Neural progenitor cell (in vitro differentiated cells): ENCODE measurements at regions not wholly inside any gene's neighbourhood (a gene's known extent, or its start where the extent isn't known, plus 50 kb on each side); places are given as distances from the start of the nearest gene placed in this dataset.

Source experiments
- DNase-seq: peaks from one replicate; pipeline ENCODE4 v3.0.0-alpha.2; 2016; ENCODE audit warnings: low spot score
- H2AFZ ChIP-seq: fragments of 200-600 bp; sonication (generic); replicated peaks from 2 replicates; pipeline ENCODE4 v1.6.1; 2016; ENCODE audit warnings: antibody characterized with exemption
- H3F3A ChIP-seq: fragments of 200-600 bp; sonication (generic); 2 replicates; pipeline ENCODE4 v1.6.1; 2016; ENCODE audit warnings: antibody characterized with exemption, low read depth
- H3K27ac ChIP-seq: fragments of 200-600 bp; sonication (generic); 2 replicates; pipeline ENCODE4 v1.5.1; 2016; ENCODE audit warnings: mild to moderate bottlenecking
- H3K27me3 ChIP-seq: fragments of 200-600 bp; sonication (generic); 2 replicates; pipeline ENCODE4 v1.6.1; 2016; ENCODE audit warnings: mild to moderate bottlenecking, moderate library complexity
- H3K36me3 ChIP-seq: fragments of 200-600 bp; sonication (generic); 2 replicates; pipeline ENCODE4 v1.5.1; 2016
- H3K4me1 ChIP-seq: fragments of 200-600 bp; sonication (generic); 2 replicates; pipeline ENCODE4 v1.6.1; 2016; ENCODE audit warnings: mixed run types
- H3K4me2 ChIP-seq: fragments of 200-600 bp; sonication (generic); 2 replicates; pipeline ENCODE4 v1.6.1; 2016
- H3K4me3 ChIP-seq: fragments of 200-600 bp; sonication (generic); 2 replicates; pipeline ENCODE4 v1.5.1; 2016
- H3K79me2 ChIP-seq: fragments of 200-600 bp; sonication (generic); 2 replicates; pipeline ENCODE4 v1.6.1; 2016; ENCODE audit warnings: low read depth
- H3K9ac ChIP-seq: fragments of 200-600 bp; sonication (generic); 2 replicates; pipeline ENCODE4 v1.6.1; 2016
- H3K9me3 ChIP-seq: fragments of 200-600 bp; sonication (generic); 2 replicates; pipeline ENCODE4 v1.5.1; 2016; ENCODE audit warnings: low read depth
- H4K20me1 ChIP-seq: fragments of 200-600 bp; sonication (generic); 2 replicates; pipeline ENCODE4 v1.6.1; 2016; ENCODE audit warnings: low read depth
- H3K27ac Mint-ChIP-seq: 3 replicates; pipeline ENCODE4 v1.8.0; 2021; ENCODE audit warnings: mixed read lengths
- H3K27me3 Mint-ChIP-seq: 2 replicates; pipeline ENCODE4 v1.8.0; 2022; ENCODE audit warnings: low read depth, mild to moderate bottlenecking, inconsistent platforms, moderate library complexity, mixed read lengths; ENCODE audit not compliant: insufficient read depth
- H3K36me3 Mint-ChIP-seq: 3 replicates; pipeline ENCODE4 v1.8.0; 2021; ENCODE audit warnings: mixed read lengths
- H3K4me1 Mint-ChIP-seq: 3 replicates; pipeline ENCODE4 v1.8.0; 2021; ENCODE audit warnings: mixed read lengths
- H3K4me3 Mint-ChIP-seq: 3 replicates; pipeline ENCODE4 v1.8.0; 2021; ENCODE audit warnings: mild to moderate bottlenecking, moderate library complexity, mixed read lengths
- H3K9me3 Mint-ChIP-seq: 3 replicates; pipeline ENCODE4 v1.8.0; 2020; ENCODE audit warnings: mixed read lengths
- CTCF ChIP-seq: fragments of 200-600 bp; sonication (generic); IDR thresholded peaks from 2 replicates; pipeline ENCODE4 v1.5.1; 2017; ENCODE audit warnings: antibody characterized with exemption, mild to moderate bottlenecking
- EZH2 ChIP-seq: fragments of 200-600 bp; sonication (generic); IDR thresholded peaks from 2 replicates; pipeline ENCODE4 v1.6.1; 2017; ENCODE audit warnings: antibody characterized with exemption, mild to moderate bottlenecking, moderate library complexity
- EZH2phosphoT487 ChIP-seq: fragments of 200-600 bp; sonication (generic); IDR thresholded peaks from 2 replicates; pipeline ENCODE4 v1.6.1; 2017; ENCODE audit warnings: antibody characterized with exemption

- no peak overlapping the region for H3K4me2 ChIP-seq
- H3K27ac Mint-ChIP-seq = no peak overlapping the region
- peaks cover 16% of the 10 kb centered on the region for H3K4me1 Mint-ChIP-seq
These were observed 396.9 kb upstream of the ADGRB3 start for GRCh38 chr6:68238097-68238601.

GRCh38 chr6:68237205-68237604 is 397.9 kb upstream of the ADGRB3 start:
- TF ChIP-seq CTCF (no peak), EZH2 (no peak), EZH2phosphoT487 (no peak)
- Mint-ChIP-seq H3K4me3 (no peak overlapping the region), H3K4me1 (peaks cover 16% of the 10 kb centered on the region), H3K27me3 (peaks cover 2% of the 10 kb centered on the region), H3K36me3 (no peaks in the 10 kb centered on the region), H3K27ac (no peak overlapping the region), H3K9me3 (no peaks in the 10 kb centered on the region)
- no peaks in the 10 kb centered on the region for H3K9me3 ChIP-seq
- peaks cover 1% of the 10 kb centered on the region for H3K4me1 ChIP-seq
- no peaks in the 10 kb centered on the region for H3K36me3 ChIP-seq
- H2AFZ ChIP-seq = no peak overlapping the region
- H3F3A ChIP-seq = no peaks in the 10 kb centered on the region
- no peaks in the 10 kb centered on the region for H3K79me2 ChIP-seq
- no peak for DNase-seq
- H3K27me3 ChIP-seq = no peaks in the 10 kb centered on the region
- no peak overlapping the region for H3K9ac ChIP-seq
- H3K27ac ChIP-seq = no peak overlapping the region
- no peaks in the 10 kb centered on the region for H4K20me1 ChIP-seq
- no peak overlapping the region for H3K4me2 ChIP-seq
- no peak overlapping the region for H3K4me3 ChIP-seq

More at GRCh38 chr6:68238097-68238601, 396.9 kb upstream of the ADGRB3 start:
- H4K20me1 ChIP-seq = no peaks in the 10 kb centered on the region
- no peak overlapping the region for H3K27ac ChIP-seq
- Mint-ChIP-seq H3K9me3 (no peaks in the 10 kb centered on the region), H3K4me3 (no peak overlapping the region), H3K36me3 (no peaks in the 10 kb centered on the region), H3K27me3 (peaks cover 2% of the 10 kb centered on the region)
- no peak overlapping the region for H3K9ac ChIP-seq
- H2AFZ ChIP-seq = no peak overlapping the region
- H3K36me3 ChIP-seq = no peaks in the 10 kb centered on the region
- no peak for TF ChIP-seq EZH2
- no peak for TF ChIP-seq EZH2phosphoT487
- TF ChIP-seq CTCF = no peak
- no peaks in the 10 kb centered on the region for H3K9me3 ChIP-seq
- no peak overlapping the region for H3K4me3 ChIP-seq
- H3K79me2 ChIP-seq = no peaks in the 10 kb centered on the region
- H3F3A ChIP-seq = no peaks in the 10 kb centered on the region
- no peaks in the 10 kb centered on the region for H3K4me1 ChIP-seq
- DNase-seq = no peak
- H3K27me3 ChIP-seq = no peaks in the 10 kb centered on the region

- TF ChIP-seq EZH2 (no peak), CTCF (no peak), EZH2phosphoT487 (no peak)
- H3K27me3 ChIP-seq = no peaks in the 10 kb centered on the region
- Mint-ChIP-seq H3K27me3 (peaks cover 2% of the 10 kb centered on the region), H3K4me3 (no peak overlapping the region), H3K9me3 (no peaks in the 10 kb centered on the region), H3K27ac (no peak overlapping the region), H3K4me1 (peaks cover 16% of the 10 kb centered on the region), H3K36me3 (no peaks in the 10 kb centered on the region)
- H3K36me3 ChIP-seq = no peaks in the 10 kb centered on the region
- H3K4me2 ChIP-seq = no peak overlapping the region
- H3K4me3 ChIP-seq = no peak overlapping the region
- no peak for DNase-seq
- no peak overlapping the region for H2AFZ ChIP-seq
- no peaks in the 10 kb centered on the region for H3K9me3 ChIP-seq
- H4K20me1 ChIP-seq = no peaks in the 10 kb centered on the region
- no peak overlapping the region for H3K9ac ChIP-seq
- peaks cover 6% of the 10 kb centered on the region for H3K4me1 ChIP-seq
- H3F3A ChIP-seq = no peaks in the 10 kb centered on the region
- H3K79me2 ChIP-seq = no peaks in the 10 kb centered on the region
- no peak overlapping the region for H3K27ac ChIP-seq
These were observed 399.7 kb upstream of the ADGRB3 start for GRCh38 chr6:68235326-68235784.
